Smooth muscle cell (in vitro differentiated cells): ENCODE measurements at regions not wholly inside any gene's neighbourhood (a gene's known extent, or its start where the extent isn't known, plus 50 kb on each side); places are given as distances from the start of the nearest gene placed in this dataset.

ENCODE experiments used
- DNase-seq: peaks from one replicate; lab custom pipeline; 2025; ENCODE audit not compliant: unreplicated experiment; lab: John Stamatoyannopoulos, UW
- H2AFZ ChIP-seq: fragments of 200-600 bp; sonication (generic); 2 replicates; pipeline ENCODE4 v1.6.0; 2016; ENCODE audit warnings: antibody characterized with exemption, low read depth, mild to moderate bottlenecking
- H3F3A ChIP-seq: fragments of 200-600 bp; sonication (generic); 2 replicates; pipeline ENCODE4 v1.6.0; 2017; ENCODE audit warnings: antibody characterized with exemption, low read depth
- H3K27ac ChIP-seq: fragments of 200-600 bp; sonication (generic); 2 replicates; pipeline ENCODE4 v1.5.1; 2016; ENCODE audit warnings: low read depth, mild to moderate bottlenecking
- H3K27me3 ChIP-seq: fragments of 200-600 bp; sonication (generic); 2 replicates; pipeline ENCODE4 v1.6.1; 2016; ENCODE audit warnings: low read depth, mild to moderate bottlenecking
- H3K36me3 ChIP-seq: fragments of 200-600 bp; sonication (generic); 2 replicates; pipeline ENCODE4 v1.5.1; 2016; ENCODE audit warnings: low read depth
- H3K4me1 ChIP-seq: fragments of 200-600 bp; sonication (generic); 2 replicates; pipeline ENCODE4 v1.5.1; 2016; ENCODE audit warnings: low read depth
- H3K4me2 ChIP-seq: fragments of 200-600 bp; sonication (generic); 2 replicates; pipeline ENCODE4 v1.6.0; 2016; ENCODE audit warnings: mild to moderate bottlenecking
- H3K4me3 ChIP-seq: fragments of 200-600 bp; sonication (generic); 2 replicates; pipeline ENCODE4 v1.5.1; 2016; ENCODE audit warnings: mild to moderate bottlenecking
- H3K79me2 ChIP-seq: fragments of 200-600 bp; sonication (generic); 2 replicates; pipeline ENCODE4 v1.6.0; 2016; ENCODE audit warnings: low read depth, mild to moderate bottlenecking
- H3K9ac ChIP-seq: fragments of 200-600 bp; sonication (generic); 2 replicates; pipeline ENCODE4 v1.6.0; 2016; ENCODE audit warnings: low read depth
- H3K9me3 ChIP-seq: fragments of 200-600 bp; sonication (generic); replicated peaks from 2 replicates; pipeline ENCODE4 v1.5.1; 2016; ENCODE audit warnings: low read depth
- H4K20me1 ChIP-seq: fragments of 200-600 bp; sonication (generic); 2 replicates; pipeline ENCODE4 v1.6.0; 2016; ENCODE audit warnings: low read depth
- CTCF ChIP-seq: fragments of 200-600 bp; sonication (generic); IDR thresholded peaks from 2 replicates; pipeline ENCODE4 v1.5.1; 2017; ENCODE audit warnings: borderline replicate concordance, mild to moderate bottlenecking, antibody characterized with exemption; ENCODE audit not compliant: insufficient read depth, poor library complexity, severe bottlenecking
- WGBS: methylation state at CpG from one replicate; pipeline ENCODE4 v1.1.7; 2016; ENCODE audit warnings: low lambda C conversion rate; 5-methylcytosine and 5-hydroxymethylcytosine counted together

GRCh38 chr16:72645538-72645937 lies 402.4 kb downstream of the ZFHX3 start:
- H3K27ac ChIP-seq, result no peak overlapping the region
- no peak for DNase-seq
- H3K4me3 ChIP-seq, result no peak overlapping the region
- H3K27me3 ChIP-seq, result no peaks in the 10 kb centered on the region
- H3F3A ChIP-seq, result no peaks in the 10 kb centered on the region
- no peak for TF ChIP-seq CTCF
- H3K79me2 ChIP-seq, result no peaks in the 10 kb centered on the region
- no peaks in the 10 kb centered on the region for H3K9me3 ChIP-seq
- no peaks in the 10 kb centered on the region for H3K36me3 ChIP-seq
- H3K4me1 ChIP-seq, result no peaks in the 10 kb centered on the region
- no peak overlapping the region for H3K4me2 ChIP-seq
- no peak overlapping the region for H2AFZ ChIP-seq
- no peak overlapping the region for H3K9ac ChIP-seq
- no peaks in the 10 kb centered on the region for H4K20me1 ChIP-seq
- 61% methylated on average over 3 of the region's 3 CpGs for WGBS

- TF ChIP-seq CTCF, result no peak
- Histone ChIP-seq H4K20me1 (no peaks in the 10 kb centered on the region), H3K36me3 (no peaks in the 10 kb centered on the region), H2AFZ (no peak overlapping the region), H3K4me2 (no peak overlapping the region), H3K79me2 (no peaks in the 10 kb centered on the region), H3K4me1 (no peaks in the 10 kb centered on the region), H3K4me3 (no peak overlapping the region), H3K27ac (no peak overlapping the region), H3K9me3 (no peaks in the 10 kb centered on the region), H3K27me3 (no peaks in the 10 kb centered on the region), H3K9ac (no peak overlapping the region), H3F3A (no peaks in the 10 kb centered on the region)
- DNase-seq, result no peak
Measured at GRCh38 chr16:72644911-72645310, 403.0 kb downstream of the ZFHX3 start.

- H3K4me1 ChIP-seq, result no peaks in the 10 kb centered on the region
- no peak for TF ChIP-seq CTCF
- no peaks in the 10 kb centered on the region for H3K36me3 ChIP-seq
- no peak overlapping the region for H3K4me2 ChIP-seq
- DNase-seq, result no peak
- no peak overlapping the region for H3K4me3 ChIP-seq
- no peaks in the 10 kb centered on the region for H3K27me3 ChIP-seq
- H3F3A ChIP-seq, result no peaks in the 10 kb centered on the region
- H4K20me1 ChIP-seq, result no peaks in the 10 kb centered on the region
- H3K79me2 ChIP-seq, result no peaks in the 10 kb centered on the region
- no peak overlapping the region for H3K27ac ChIP-seq
- H3K9ac ChIP-seq, result no peak overlapping the region
- no peak overlapping the region for H2AFZ ChIP-seq
- 100% methylated on average over 1 of the region's 1 CpG for WGBS
- peaks cover 12% of the 10 kb centered on the region for H3K9me3 ChIP-seq
Measured at GRCh38 chr16:72639494-72639893, 408.4 kb downstream of the ZFHX3 start.

GRCh38 chr16:72637306-72637705 lies 410.6 kb downstream of the ZFHX3 start:
- no peak overlapping the region for H3K27ac ChIP-seq
- H3K36me3 ChIP-seq, result no peaks in the 10 kb centered on the region
- H2AFZ ChIP-seq, result no peak overlapping the region
- WGBS, result 19% methylated on average over 1 of the region's 1 CpG
- no peak overlapping the region for H3K9ac ChIP-seq
- no peak for TF ChIP-seq CTCF
- no peaks in the 10 kb centered on the region for H3K27me3 ChIP-seq
- H3K4me1 ChIP-seq, result no peaks in the 10 kb centered on the region
- no peaks in the 10 kb centered on the region for H3K79me2 ChIP-seq
- no peak overlapping the region for H3K4me3 ChIP-seq
- no peak for DNase-seq
- no peak overlapping the region for H3K4me2 ChIP-seq
- H4K20me1 ChIP-seq, result no peaks in the 10 kb centered on the region
- no peaks in the 10 kb centered on the region for H3F3A ChIP-seq
- H3K9me3 ChIP-seq, result peaks cover 13% of the 10 kb centered on the region
